Astrocyte (in vitro differentiated cells and primary cell): ENCODE measurements at regions not wholly inside any gene's neighbourhood (a gene's known extent, or its start where the extent isn't known, plus 50 kb on each side); places are given as distances from the start of the nearest gene placed in this dataset.

Experiments used
- DNase-seq: peaks from one replicate; pipeline ENCODE4 v3.0.0-alpha.2; 2010; ENCODE audit warnings: low read depth
- FAIRE-seq: peaks from 2 replicates; lab custom pipeline; 2011; peaks lifted over from hg19 to GRCh38; lab: Jason Lieb, UNC
- H2AFZ ChIP-seq: 2 replicates; pipeline ENCODE4 v1.6.0; 2012; ENCODE audit warnings: low read depth, low read length, inconsistent platforms
- H3K27ac ChIP-seq: 2 replicates; pipeline ENCODE4 v1.5.1; 2011; ENCODE audit warnings: low read depth, low read length, inconsistent platforms
- H3K27me3 ChIP-seq: 2 replicates; pipeline ENCODE4 v1.6.0; 2011; ENCODE audit warnings: low read length, inconsistent platforms; ENCODE audit not compliant: insufficient read depth
- H3K36me3 ChIP-seq: 2 replicates; pipeline ENCODE4 v1.5.1; 2011; ENCODE audit warnings: low read length, inconsistent platforms; ENCODE audit not compliant: insufficient read depth
- H3K4me1 ChIP-seq: 2 replicates; pipeline ENCODE4 v1.5.1; 2011; ENCODE audit warnings: low read length, inconsistent platforms; ENCODE audit not compliant: insufficient read depth
- H3K4me2 ChIP-seq: 2 replicates; pipeline ENCODE4 v1.6.0; 2012; ENCODE audit warnings: low read length, inconsistent platforms
- H3K4me3 ChIP-seq: 2 replicates; pipeline ENCODE4 v1.5.1; 2011; ENCODE audit warnings: low read depth, mild to moderate bottlenecking, low read length, inconsistent platforms; ENCODE audit not compliant: insufficient read depth
- H3K79me2 ChIP-seq: 2 replicates; pipeline ENCODE4 v1.6.0; 2012; ENCODE audit warnings: mild to moderate bottlenecking, low read length, inconsistent platforms; ENCODE audit not compliant: insufficient read depth
- H3K9ac ChIP-seq: 2 replicates; pipeline ENCODE4 v1.6.0; 2012; ENCODE audit warnings: mild to moderate bottlenecking, low read length, inconsistent platforms
- H3K9me3 ChIP-seq: 2 replicates; pipeline ENCODE4 v1.5.1; 2012; ENCODE audit warnings: low read depth, mild to moderate bottlenecking, low read length, inconsistent platforms; ENCODE audit not compliant: insufficient read depth
- H4K20me1 ChIP-seq: 2 replicates; pipeline ENCODE4 v1.6.0; 2012; ENCODE audit warnings: low read length, inconsistent platforms; ENCODE audit not compliant: insufficient read depth
- H3K27ac Mint-ChIP-seq: one replicate; pipeline ENCODE4 v1.8.0; 2021; ENCODE audit warnings: mild to moderate bottlenecking, mixed read lengths; ENCODE audit not compliant: unreplicated experiment
- H3K27me3 Mint-ChIP-seq: one replicate; pipeline ENCODE4 v1.8.0; 2021; ENCODE audit warnings: low read depth, mixed read lengths; ENCODE audit not compliant: unreplicated experiment
- H3K36me3 Mint-ChIP-seq: one replicate; pipeline ENCODE4 v1.8.0; 2021; ENCODE audit warnings: low read depth, mixed read lengths; ENCODE audit not compliant: unreplicated experiment
- H3K4me1 Mint-ChIP-seq: one replicate; pipeline ENCODE4 v1.8.0; 2021; ENCODE audit warnings: low read depth, mixed read lengths; ENCODE audit not compliant: unreplicated experiment
- H3K4me3 Mint-ChIP-seq: one replicate; pipeline ENCODE4 v1.8.0; 2021; ENCODE audit warnings: mild to moderate bottlenecking, moderate library complexity, mixed read lengths; ENCODE audit not compliant: unreplicated experiment
- H3K9me3 Mint-ChIP-seq: one replicate; pipeline ENCODE4 v1.8.0; 2021; ENCODE audit warnings: mild to moderate bottlenecking, mixed read lengths; ENCODE audit not compliant: unreplicated experiment
- EZH2 ChIP-seq: IDR thresholded peaks from 2 replicates; pipeline ENCODE4 v1.6.1; 2012; ENCODE audit warnings: mild to moderate bottlenecking, low read length, inconsistent platforms; ENCODE audit not compliant: insufficient read depth
- TF ChIP-seq, protein P1 (sequence below): IDR thresholded peaks from 2 replicates; pipeline ENCODE4 v1.5.1; 2011; ENCODE audit warnings: low read depth, mild to moderate bottlenecking, inconsistent platforms, low read length, moderate library complexity; ENCODE audit not compliant: insufficient read depth

DNA sequence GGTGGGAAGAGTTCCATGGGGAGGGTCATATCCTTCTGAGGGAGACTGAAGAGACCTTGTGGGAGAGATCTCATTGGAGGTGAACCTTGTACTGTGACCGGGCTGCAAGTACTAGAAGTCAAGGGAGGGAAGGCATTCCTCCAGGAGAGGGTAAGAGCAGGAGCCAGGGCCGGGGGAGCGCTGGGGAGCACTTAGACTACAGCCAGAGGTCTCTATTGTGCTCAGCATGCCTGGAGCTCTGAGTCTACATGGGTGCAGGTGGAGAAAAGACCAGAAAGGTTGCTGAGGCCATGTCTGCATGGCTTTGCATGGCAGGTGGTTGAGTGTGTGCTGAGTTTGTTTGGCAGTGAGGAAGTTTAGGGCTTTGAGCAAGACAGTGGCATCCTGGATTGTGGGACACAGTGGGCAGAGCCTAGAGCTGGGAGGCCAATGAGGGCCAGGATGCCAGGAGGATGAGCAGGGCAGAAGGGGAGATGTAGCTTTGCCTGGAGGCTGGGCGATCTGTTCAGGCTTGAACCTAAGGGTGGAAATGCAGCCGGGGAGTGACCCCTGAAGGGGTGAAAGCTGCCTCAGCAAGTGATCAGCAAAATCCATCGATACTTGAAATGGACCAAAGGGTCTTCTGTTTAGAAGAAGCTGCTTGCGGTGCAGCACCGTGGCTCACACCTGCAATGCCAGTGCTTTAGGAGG lies 317.4 kb upstream of the TNRC6C start:
- TF ChIP-seq EZH2, result no peak

DNA sequence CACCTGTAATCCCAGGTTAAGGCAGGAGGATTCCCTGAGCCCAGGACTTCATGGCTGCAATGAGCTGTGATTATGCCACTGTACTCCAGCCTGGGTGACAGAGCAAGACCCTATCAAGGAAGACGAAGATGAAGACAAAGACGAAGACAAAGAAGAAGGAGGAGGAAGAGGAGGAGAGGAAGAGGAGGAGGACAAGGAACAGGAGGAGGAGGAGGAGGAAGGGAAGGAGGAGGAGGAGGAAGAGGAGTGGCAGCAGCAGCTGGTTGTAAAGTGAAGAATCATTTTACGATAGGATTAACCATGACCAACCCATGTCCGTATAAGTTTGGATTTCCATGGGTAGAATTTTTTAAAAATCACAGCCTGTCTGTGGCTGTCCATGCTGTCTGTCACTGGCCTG lies 316.8 kb upstream of the TNRC6C start:
- Histone ChIP-seq H3K9me3 (no peaks in the 10 kb centered on the region), H3K4me3 (no peak overlapping the region), H3K27ac (no peak overlapping the region), H3K4me2 (no peak overlapping the region), H3K36me3 (no peaks in the 10 kb centered on the region), H3K4me1 (peaks cover 4% of the 10 kb centered on the region), H3K27me3 (peaks cover 33% of the 10 kb centered on the region), H3K9ac (no peak overlapping the region), H2AFZ (no peak overlapping the region), H3K79me2 (no peaks in the 10 kb centered on the region), H4K20me1 (no peaks in the 10 kb centered on the region)
- no peak overlapping the region for H3K27ac Mint-ChIP-seq
- H3K9me3 Mint-ChIP-seq, result peaks cover 3% of the 10 kb centered on the region
- H3K4me3 Mint-ChIP-seq, result no peak overlapping the region
- FAIRE-seq, result no peak
- peaks cover 58% of the 10 kb centered on the region for H3K27me3 Mint-ChIP-seq
- no peaks in the 10 kb centered on the region for H3K36me3 Mint-ChIP-seq
- no peak for DNase-seq
- H3K4me1 Mint-ChIP-seq, result no peaks in the 10 kb centered on the region
- TF ChIP-seq, protein P1, sequence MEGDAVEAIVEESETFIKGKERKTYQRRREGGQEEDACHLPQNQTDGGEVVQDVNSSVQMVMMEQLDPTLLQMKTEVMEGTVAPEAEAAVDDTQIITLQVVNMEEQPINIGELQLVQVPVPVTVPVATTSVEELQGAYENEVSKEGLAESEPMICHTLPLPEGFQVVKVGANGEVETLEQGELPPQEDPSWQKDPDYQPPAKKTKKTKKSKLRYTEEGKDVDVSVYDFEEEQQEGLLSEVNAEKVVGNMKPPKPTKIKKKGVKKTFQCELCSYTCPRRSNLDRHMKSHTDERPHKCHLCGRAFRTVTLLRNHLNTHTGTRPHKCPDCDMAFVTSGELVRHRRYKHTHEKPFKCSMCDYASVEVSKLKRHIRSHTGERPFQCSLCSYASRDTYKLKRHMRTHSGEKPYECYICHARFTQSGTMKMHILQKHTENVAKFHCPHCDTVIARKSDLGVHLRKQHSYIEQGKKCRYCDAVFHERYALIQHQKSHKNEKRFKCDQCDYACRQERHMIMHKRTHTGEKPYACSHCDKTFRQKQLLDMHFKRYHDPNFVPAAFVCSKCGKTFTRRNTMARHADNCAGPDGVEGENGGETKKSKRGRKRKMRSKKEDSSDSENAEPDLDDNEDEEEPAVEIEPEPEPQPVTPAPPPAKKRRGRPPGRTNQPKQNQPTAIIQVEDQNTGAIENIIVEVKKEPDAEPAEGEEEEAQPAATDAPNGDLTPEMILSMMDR, result no peak
- TF ChIP-seq EZH2, result no peak

More for the DNA sequence above, 317.4 kb upstream of the TNRC6C start:
- H3K27me3 ChIP-seq, result peaks cover 36% of the 10 kb centered on the region
- H3K4me2 ChIP-seq, result no peak overlapping the region
- Mint-ChIP-seq H3K9me3 (peaks cover 3% of the 10 kb centered on the region), H3K4me3 (no peak overlapping the region), H3K4me1 (no peaks in the 10 kb centered on the region), H3K27me3 (peaks cover 62% of the 10 kb centered on the region), H3K27ac (no peak overlapping the region), H3K36me3 (no peaks in the 10 kb centered on the region)
- H3K9me3 ChIP-seq, result no peaks in the 10 kb centered on the region
- FAIRE-seq, result no peak
- no peaks in the 10 kb centered on the region for H3K36me3 ChIP-seq
- no peak overlapping the region for H3K4me3 ChIP-seq
- no peak overlapping the region for H3K9ac ChIP-seq
- DNase-seq, result no peak
- H3K79me2 ChIP-seq, result no peaks in the 10 kb centered on the region
- H3K27ac ChIP-seq, result no peak overlapping the region
- no peak overlapping the region for H2AFZ ChIP-seq
- H4K20me1 ChIP-seq, result no peaks in the 10 kb centered on the region
- H3K4me1 ChIP-seq, result peaks cover 4% of the 10 kb centered on the region

DNA sequence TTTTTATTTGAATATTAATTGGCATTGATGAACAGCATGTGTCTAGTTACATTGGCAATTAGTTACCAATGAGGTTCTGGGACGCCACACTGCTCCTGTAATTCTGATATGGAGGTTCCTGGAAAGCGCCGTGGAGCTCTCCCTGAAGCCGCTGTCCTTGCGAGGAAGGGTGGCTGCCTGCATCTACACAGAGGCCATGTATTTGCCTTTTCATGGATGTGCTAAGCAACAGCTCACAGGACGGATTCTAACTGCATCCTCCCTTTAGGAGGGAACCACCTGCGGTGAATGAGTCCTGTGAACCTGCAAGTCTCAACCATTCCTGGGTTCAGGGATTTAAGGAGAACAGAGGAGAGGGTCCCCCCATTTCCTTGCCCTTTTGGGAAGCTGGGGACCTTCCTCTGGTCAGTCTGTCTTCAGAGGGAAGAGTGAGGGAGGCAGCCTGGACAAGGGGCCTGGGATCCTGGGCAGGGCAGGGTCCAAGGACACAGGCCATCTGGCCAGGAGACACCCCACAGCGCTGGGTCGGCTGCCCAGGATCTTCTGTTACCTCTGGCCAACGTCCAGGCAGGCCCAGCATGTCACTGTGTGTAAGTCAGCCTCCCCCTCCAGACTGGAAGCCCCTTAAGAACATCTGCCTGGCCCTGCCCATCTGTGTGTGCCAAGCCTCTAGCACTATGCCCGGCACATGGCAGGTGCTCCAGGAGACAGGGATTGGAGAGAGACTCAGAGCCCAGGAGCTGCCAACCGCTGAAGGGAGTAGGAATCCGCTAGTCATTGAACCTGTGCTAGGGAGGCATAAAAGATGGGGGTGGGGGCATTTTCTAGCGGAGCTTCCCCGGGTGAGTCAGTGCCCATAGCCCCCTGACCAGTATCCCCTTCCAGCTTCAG lies 314.1 kb upstream of the TNRC6C start:
- H3K4me2 ChIP-seq, result no peak overlapping the region
- H3K79me2 ChIP-seq, result no peaks in the 10 kb centered on the region
- TF ChIP-seq, protein P1, result no peak
- no peak for TF ChIP-seq EZH2
- peaks cover 3% of the 10 kb centered on the region for H3K9me3 ChIP-seq
- no peaks in the 10 kb centered on the region for H4K20me1 ChIP-seq
- H3K36me3 Mint-ChIP-seq, result no peaks in the 10 kb centered on the region
- peaks cover 12% of the 10 kb centered on the region for H3K9me3 Mint-ChIP-seq
- FAIRE-seq, result no peak
- peaks cover 38% of the 10 kb centered on the region for H3K27me3 Mint-ChIP-seq
- H2AFZ ChIP-seq, result no peak overlapping the region
- no peak for DNase-seq
- peaks cover 21% of the 10 kb centered on the region for H3K27me3 ChIP-seq
- peaks cover 4% of the 10 kb centered on the region for H3K4me1 ChIP-seq
- H3K27ac ChIP-seq, result no peak overlapping the region
- no peak overlapping the region for H3K4me3 Mint-ChIP-seq
- no peak overlapping the region for H3K4me3 ChIP-seq
- H3K36me3 ChIP-seq, result no peaks in the 10 kb centered on the region
- H3K4me1 Mint-ChIP-seq, result no peaks in the 10 kb centered on the region
- H3K27ac Mint-ChIP-seq, result no peak overlapping the region
- H3K9ac ChIP-seq, result no peak overlapping the region
